ENCODE measurements at regions not wholly inside any gene's neighbourhood (a gene's known extent, or its start where the extent isn't known, plus 50 kb on each side); places are given as distances from the start of the nearest gene placed in this dataset.

- DNase-seq (ENCODE audit: low read depth in 1 of 2, low spot score in 1 of 2), result no peak
- H3K27me3 ChIP-seq (ENCODE audit: insufficient read depth, poor library complexity, severe bottlenecking), result no peaks in the 10 kb centered on the region
- TF ChIP-seq, protein P1, sequence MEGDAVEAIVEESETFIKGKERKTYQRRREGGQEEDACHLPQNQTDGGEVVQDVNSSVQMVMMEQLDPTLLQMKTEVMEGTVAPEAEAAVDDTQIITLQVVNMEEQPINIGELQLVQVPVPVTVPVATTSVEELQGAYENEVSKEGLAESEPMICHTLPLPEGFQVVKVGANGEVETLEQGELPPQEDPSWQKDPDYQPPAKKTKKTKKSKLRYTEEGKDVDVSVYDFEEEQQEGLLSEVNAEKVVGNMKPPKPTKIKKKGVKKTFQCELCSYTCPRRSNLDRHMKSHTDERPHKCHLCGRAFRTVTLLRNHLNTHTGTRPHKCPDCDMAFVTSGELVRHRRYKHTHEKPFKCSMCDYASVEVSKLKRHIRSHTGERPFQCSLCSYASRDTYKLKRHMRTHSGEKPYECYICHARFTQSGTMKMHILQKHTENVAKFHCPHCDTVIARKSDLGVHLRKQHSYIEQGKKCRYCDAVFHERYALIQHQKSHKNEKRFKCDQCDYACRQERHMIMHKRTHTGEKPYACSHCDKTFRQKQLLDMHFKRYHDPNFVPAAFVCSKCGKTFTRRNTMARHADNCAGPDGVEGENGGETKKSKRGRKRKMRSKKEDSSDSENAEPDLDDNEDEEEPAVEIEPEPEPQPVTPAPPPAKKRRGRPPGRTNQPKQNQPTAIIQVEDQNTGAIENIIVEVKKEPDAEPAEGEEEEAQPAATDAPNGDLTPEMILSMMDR (IDR thresholded peaks at IDR 0.05; ENCODE audit: insufficient read depth, low read length), result no peak
- TF ChIP-seq POLR2AphosphoS5 (IDR thresholded peaks at IDR 0.05; ENCODE audit: low read depth), result no peak
- TF ChIP-seq SPI1 (IDR thresholded peaks at IDR 0.05; ENCODE audit: borderline replicate concordance, low read depth), result no peak
- no peak for TF ChIP-seq GABPA (IDR thresholded peaks at IDR 0.05; ENCODE audit: low read depth)
- TF ChIP-seq, protein P2, sequence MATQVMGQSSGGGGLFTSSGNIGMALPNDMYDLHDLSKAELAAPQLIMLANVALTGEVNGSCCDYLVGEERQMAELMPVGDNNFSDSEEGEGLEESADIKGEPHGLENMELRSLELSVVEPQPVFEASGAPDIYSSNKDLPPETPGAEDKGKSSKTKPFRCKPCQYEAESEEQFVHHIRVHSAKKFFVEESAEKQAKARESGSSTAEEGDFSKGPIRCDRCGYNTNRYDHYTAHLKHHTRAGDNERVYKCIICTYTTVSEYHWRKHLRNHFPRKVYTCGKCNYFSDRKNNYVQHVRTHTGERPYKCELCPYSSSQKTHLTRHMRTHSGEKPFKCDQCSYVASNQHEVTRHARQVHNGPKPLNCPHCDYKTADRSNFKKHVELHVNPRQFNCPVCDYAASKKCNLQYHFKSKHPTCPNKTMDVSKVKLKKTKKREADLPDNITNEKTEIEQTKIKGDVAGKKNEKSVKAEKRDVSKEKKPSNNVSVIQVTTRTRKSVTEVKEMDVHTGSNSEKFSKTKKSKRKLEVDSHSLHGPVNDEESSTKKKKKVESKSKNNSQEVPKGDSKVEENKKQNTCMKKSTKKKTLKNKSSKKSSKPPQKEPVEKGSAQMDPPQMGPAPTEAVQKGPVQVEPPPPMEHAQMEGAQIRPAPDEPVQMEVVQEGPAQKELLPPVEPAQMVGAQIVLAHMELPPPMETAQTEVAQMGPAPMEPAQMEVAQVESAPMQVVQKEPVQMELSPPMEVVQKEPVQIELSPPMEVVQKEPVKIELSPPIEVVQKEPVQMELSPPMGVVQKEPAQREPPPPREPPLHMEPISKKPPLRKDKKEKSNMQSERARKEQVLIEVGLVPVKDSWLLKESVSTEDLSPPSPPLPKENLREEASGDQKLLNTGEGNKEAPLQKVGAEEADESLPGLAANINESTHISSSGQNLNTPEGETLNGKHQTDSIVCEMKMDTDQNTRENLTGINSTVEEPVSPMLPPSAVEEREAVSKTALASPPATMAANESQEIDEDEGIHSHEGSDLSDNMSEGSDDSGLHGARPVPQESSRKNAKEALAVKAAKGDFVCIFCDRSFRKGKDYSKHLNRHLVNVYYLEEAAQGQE (IDR thresholded peaks at IDR 0.05; ENCODE audit: insufficient replicate concordance, low read depth), result no peak
- H3K27ac ChIP-seq (replicated peaks), result no peak overlapping the region
- no peak overlapping the region for H3K4me3 ChIP-seq (replicated peaks; ENCODE audit: insufficient read depth, low read length)
These were observed 388.8 kb upstream of the EPHA5 start for GRCh38 chr4:66059136-66059535.

DNA sequence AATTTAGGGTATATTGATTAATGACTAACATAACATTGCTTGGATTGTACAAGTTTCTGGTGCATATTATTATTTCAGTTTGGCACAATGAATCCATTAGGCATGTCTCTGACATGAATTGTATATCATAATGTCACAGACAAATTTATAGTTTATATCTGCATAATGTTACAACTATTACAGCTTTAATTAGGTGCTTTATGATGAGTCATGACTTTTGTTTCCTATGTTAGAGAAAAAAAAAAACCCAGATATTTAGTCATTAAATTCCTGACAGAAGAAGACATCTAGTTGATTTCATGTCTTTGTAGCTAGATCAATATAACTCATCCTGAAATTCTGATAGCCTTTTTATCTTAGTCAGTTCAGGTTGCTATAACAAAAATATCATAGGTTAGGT is 385.7 kb upstream of the EPHA5 start:
- Histone ChIP-seq H3K4me3 (replicated peaks; ENCODE audit: insufficient read depth, low read length) (no peak overlapping the region), H3K27me3 (ENCODE audit: insufficient read depth, poor library complexity, severe bottlenecking) (no peaks in the 10 kb centered on the region), H3K27ac (replicated peaks) (no peak overlapping the region)
- no peak for DNase-seq (ENCODE audit: low read depth in 1 of 2, low spot score in 1 of 2)
- TF ChIP-seq, protein P2 (IDR thresholded peaks at IDR 0.05; ENCODE audit: insufficient replicate concordance, low read depth), result no peak
- TF ChIP-seq GABPA (IDR thresholded peaks at IDR 0.05; ENCODE audit: low read depth) (no peak), SPI1 (IDR thresholded peaks at IDR 0.05; ENCODE audit: borderline replicate concordance, low read depth) (no peak), POLR2AphosphoS5 (IDR thresholded peaks at IDR 0.05; ENCODE audit: low read depth) (no peak)
- TF ChIP-seq, protein P1 (IDR thresholded peaks at IDR 0.05; ENCODE audit: insufficient read depth, low read length), result no peak

DNA sequence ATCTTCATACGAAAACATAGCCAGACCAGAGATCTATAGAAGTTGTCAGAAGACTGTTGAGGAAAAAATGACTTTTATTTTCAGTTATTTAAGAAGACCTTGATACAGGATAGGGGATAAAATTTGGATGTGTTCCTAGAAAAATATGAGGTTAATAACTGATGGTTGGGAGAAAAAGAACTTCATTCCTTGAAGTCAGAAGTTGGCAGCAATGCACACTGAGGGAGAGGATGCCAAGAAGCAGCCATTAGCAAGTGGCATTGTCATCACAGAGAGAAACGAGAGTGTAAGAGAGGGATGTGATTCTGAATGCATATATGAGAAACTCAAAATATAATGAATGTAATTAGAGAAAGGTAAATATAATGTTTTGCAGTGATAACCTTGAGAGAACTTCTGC is 382.1 kb upstream of the EPHA5 start:
- H3K27ac ChIP-seq (replicated peaks), result no peak overlapping the region
- H3K4me3 ChIP-seq (replicated peaks; ENCODE audit: insufficient read depth, low read length), result no peak overlapping the region
- no peaks in the 10 kb centered on the region for H3K27me3 ChIP-seq (ENCODE audit: insufficient read depth, poor library complexity, severe bottlenecking)
- no peak for DNase-seq (ENCODE audit: low read depth in 1 of 2, low spot score in 1 of 2)
- TF ChIP-seq, protein P1 (IDR thresholded peaks at IDR 0.05; ENCODE audit: insufficient read depth, low read length), result no peak
- TF ChIP-seq, protein P2 (IDR thresholded peaks at IDR 0.05; ENCODE audit: insufficient replicate concordance, low read depth), result no peak
- no peak for TF ChIP-seq SPI1 (IDR thresholded peaks at IDR 0.05; ENCODE audit: borderline replicate concordance, low read depth)
- no peak for TF ChIP-seq GABPA (IDR thresholded peaks at IDR 0.05; ENCODE audit: low read depth)
- TF ChIP-seq POLR2AphosphoS5 (IDR thresholded peaks at IDR 0.05; ENCODE audit: low read depth), result no peak

Measured in HL-60 (cell line).